Hepatocyte (in vitro differentiated cells): ENCODE measurements at regions not wholly inside any gene's neighbourhood (a gene's known extent, or its start where the extent isn't known, plus 50 kb on each side); places are given as distances from the start of the nearest gene placed in this dataset.

Experiments
- DNase-seq: peaks from one replicate; pipeline ENCODE4 v3.0.0-alpha.2; 2016; ENCODE audit warnings: low spot score
- H2AFZ ChIP-seq: fragments of 200-600 bp; sonication (generic); 2 replicates; pipeline ENCODE4 v1.6.0; 2016; ENCODE audit warnings: antibody characterized with exemption, mild to moderate bottlenecking
- H3K27ac ChIP-seq: fragments of 200-600 bp; sonication (generic); 2 replicates; pipeline ENCODE4 v1.5.1; 2016; ENCODE audit warnings: mild to moderate bottlenecking
- H3K27me3 ChIP-seq: fragments of 200-600 bp; sonication (generic); 2 replicates; pipeline ENCODE4 v1.6.1; 2016
- H3K36me3 ChIP-seq: fragments of 200-600 bp; sonication (generic); replicated peaks from 2 replicates; pipeline ENCODE4 v1.5.1; 2016; ENCODE audit warnings: low read depth; ENCODE audit not compliant: insufficient read depth
- H3K4me1 ChIP-seq: fragments of 200-600 bp; sonication (generic); 2 replicates; pipeline ENCODE4 v1.5.1; 2016; ENCODE audit warnings: mild to moderate bottlenecking, moderate library complexity; ENCODE audit not compliant: insufficient read depth
- H3K4me2 ChIP-seq: fragments of 200-600 bp; sonication (generic); 2 replicates; pipeline ENCODE4 v1.6.0; 2016
- H3K4me3 ChIP-seq: fragments of 200-600 bp; sonication (generic); 2 replicates; pipeline ENCODE4 v1.5.1; 2016; ENCODE audit warnings: mild to moderate bottlenecking
- H3K79me2 ChIP-seq: fragments of 200-600 bp; sonication (generic); 2 replicates; pipeline ENCODE4 v1.6.0; 2017; ENCODE audit warnings: mild to moderate bottlenecking
- H3K9me2 ChIP-seq: fragments of 200-600 bp; sonication (generic); replicated peaks from 2 replicates; pipeline ENCODE4 v1.6.0; 2017; ENCODE audit warnings: mild to moderate bottlenecking; ENCODE audit not compliant: insufficient read depth
- H3K9me3 ChIP-seq: fragments of 200-600 bp; sonication (generic); 2 replicates; pipeline ENCODE4 v1.5.1; 2016; ENCODE audit warnings: low read depth, mild to moderate bottlenecking
- H4K20me1 ChIP-seq: fragments of 200-600 bp; sonication (generic); 2 replicates; pipeline ENCODE4 v1.6.0; 2016; ENCODE audit warnings: mild to moderate bottlenecking; ENCODE audit not compliant: insufficient read depth, poor library complexity, severe bottlenecking
- EZH2 ChIP-seq: fragments of 200-600 bp; sonication (generic); IDR thresholded peaks from 2 replicates; pipeline ENCODE4 v1.6.1; 2016; ENCODE audit warnings: antibody characterized with exemption, mild to moderate bottlenecking, borderline replicate concordance
- EZH2phosphoT487 ChIP-seq: fragments of 200-600 bp; sonication (generic); IDR thresholded peaks from one replicate; pipeline ENCODE4 v1.6.1; 2018; ENCODE audit warnings: antibody characterized with exemption, mild to moderate bottlenecking, low read depth, moderate library complexity; ENCODE audit not compliant: unreplicated experiment, severe bottlenecking
- WGBS: methylation state at CpG from one replicate; pipeline ENCODE4 v1.1.6; 2016; ENCODE audit warnings: low lambda C conversion rate; ENCODE audit errors: missing lambda C conversion rate; 5-methylcytosine and 5-hydroxymethylcytosine counted together
- TF ChIP-seq, protein P1 (sequence below): fragments of 200-600 bp; sonication (generic); IDR thresholded peaks from 2 replicates; pipeline ENCODE4 v1.5.1; 2016; ENCODE audit warnings: antibody characterized with exemption, mild to moderate bottlenecking; ENCODE audit not compliant: poor library complexity

- Histone ChIP-seq H3K9me2 (no peaks in the 10 kb centered on the region), H2AFZ (no peak overlapping the region), H3K4me1 (peaks cover 38% of the 10 kb centered on the region), H3K4me2 (no peak overlapping the region), H3K27me3 (no peaks in the 10 kb centered on the region), H4K20me1 (no peaks in the 10 kb centered on the region), H3K4me3 (no peak overlapping the region), H3K27ac (no peak overlapping the region), H3K9me3 (no peaks in the 10 kb centered on the region), H3K79me2 (no peaks in the 10 kb centered on the region), H3K36me3 (no peaks in the 10 kb centered on the region)
- TF ChIP-seq EZH2phosphoT487: no peak
- TF ChIP-seq, protein P1, sequence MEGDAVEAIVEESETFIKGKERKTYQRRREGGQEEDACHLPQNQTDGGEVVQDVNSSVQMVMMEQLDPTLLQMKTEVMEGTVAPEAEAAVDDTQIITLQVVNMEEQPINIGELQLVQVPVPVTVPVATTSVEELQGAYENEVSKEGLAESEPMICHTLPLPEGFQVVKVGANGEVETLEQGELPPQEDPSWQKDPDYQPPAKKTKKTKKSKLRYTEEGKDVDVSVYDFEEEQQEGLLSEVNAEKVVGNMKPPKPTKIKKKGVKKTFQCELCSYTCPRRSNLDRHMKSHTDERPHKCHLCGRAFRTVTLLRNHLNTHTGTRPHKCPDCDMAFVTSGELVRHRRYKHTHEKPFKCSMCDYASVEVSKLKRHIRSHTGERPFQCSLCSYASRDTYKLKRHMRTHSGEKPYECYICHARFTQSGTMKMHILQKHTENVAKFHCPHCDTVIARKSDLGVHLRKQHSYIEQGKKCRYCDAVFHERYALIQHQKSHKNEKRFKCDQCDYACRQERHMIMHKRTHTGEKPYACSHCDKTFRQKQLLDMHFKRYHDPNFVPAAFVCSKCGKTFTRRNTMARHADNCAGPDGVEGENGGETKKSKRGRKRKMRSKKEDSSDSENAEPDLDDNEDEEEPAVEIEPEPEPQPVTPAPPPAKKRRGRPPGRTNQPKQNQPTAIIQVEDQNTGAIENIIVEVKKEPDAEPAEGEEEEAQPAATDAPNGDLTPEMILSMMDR: peak; percentile 32
- peak; percentile 39 for DNase-seq
- WGBS: 79% methylated on average over 6 of the region's 6 CpGs
Measured at GRCh38 chr3:56987238-56987895, 73.1 kb upstream of the SPATA12 start.

- Histone ChIP-seq H3K4me1 (peaks cover 40% of the 10 kb centered on the region), H3K79me2 (no peaks in the 10 kb centered on the region), H2AFZ (no peak overlapping the region), H3K36me3 (no peaks in the 10 kb centered on the region), H4K20me1 (no peaks in the 10 kb centered on the region), H3K4me2 (no peak overlapping the region), H3K27ac (peak overlapping the region; percentile 68), H3K9me2 (no peaks in the 10 kb centered on the region), H3K27me3 (no peaks in the 10 kb centered on the region), H3K4me3 (no peak overlapping the region), H3K9me3 (no peaks in the 10 kb centered on the region)
- TF ChIP-seq, protein P1: no peak
- no peak for TF ChIP-seq EZH2
- TF ChIP-seq EZH2phosphoT487: no peak
- DNase-seq: no peak
- 84% methylated on average over 4 of the region's 5 CpGs for WGBS
Measured at GRCh38 chr3:56986347-56986746, 74.1 kb upstream of the SPATA12 start.

DNA sequence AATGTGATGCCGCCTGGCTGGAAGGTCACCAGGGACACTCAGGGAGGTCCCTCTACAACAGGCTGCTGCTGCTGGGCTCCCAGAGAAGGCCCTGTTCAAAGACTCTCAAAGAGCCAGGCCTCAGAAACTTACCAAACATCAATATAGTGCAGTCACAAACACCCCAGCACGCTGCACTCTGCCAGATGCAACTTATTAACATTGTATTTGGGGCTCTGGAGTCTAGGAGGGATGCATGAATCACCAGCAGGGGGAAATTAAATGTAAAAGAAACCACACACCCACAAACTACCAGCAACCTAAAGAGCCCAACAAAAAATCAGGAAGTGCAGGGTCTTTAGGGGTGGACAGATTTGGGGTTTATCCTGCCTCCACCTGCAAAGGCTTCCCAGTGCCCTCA is 74.6 kb upstream of the SPATA12 start:
- H3K27ac ChIP-seq: peak overlapping the region; percentile 68
- H3K27me3 ChIP-seq: no peaks in the 10 kb centered on the region
- no peak overlapping the region for H3K4me2 ChIP-seq
- no peak overlapping the region for H3K4me3 ChIP-seq
- H3K9me3 ChIP-seq: no peaks in the 10 kb centered on the region
- no peaks in the 10 kb centered on the region for H3K79me2 ChIP-seq
- peaks cover 37% of the 10 kb centered on the region for H3K4me1 ChIP-seq
- TF ChIP-seq, protein P1: no peak
- TF ChIP-seq EZH2phosphoT487: no peak
- no peak for TF ChIP-seq EZH2
- H3K36me3 ChIP-seq: no peaks in the 10 kb centered on the region
- no peaks in the 10 kb centered on the region for H3K9me2 ChIP-seq
- 65% methylated on average over 2 of the region's 2 CpGs for WGBS
- DNase-seq: no peak
- no peaks in the 10 kb centered on the region for H4K20me1 ChIP-seq
- no peak overlapping the region for H2AFZ ChIP-seq

GRCh38 chr3:56985460-56985859 is 75.0 kb upstream of the SPATA12 start:
- no peak overlapping the region for H3K4me3 ChIP-seq
- H3K79me2 ChIP-seq: no peaks in the 10 kb centered on the region
- TF ChIP-seq, protein P1: no peak
- no peak for TF ChIP-seq EZH2
- TF ChIP-seq EZH2phosphoT487: no peak
- DNase-seq: no peak
- no peaks in the 10 kb centered on the region for H3K36me3 ChIP-seq
- H3K9me2 ChIP-seq: no peaks in the 10 kb centered on the region
- no peak overlapping the region for H2AFZ ChIP-seq
- H3K4me1 ChIP-seq: peaks cover 37% of the 10 kb centered on the region
- WGBS: 89% methylated on average over 9 of the region's 9 CpGs
- no peaks in the 10 kb centered on the region for H3K9me3 ChIP-seq
- peak overlapping the region; percentile 68 for H3K27ac ChIP-seq
- H3K27me3 ChIP-seq: no peaks in the 10 kb centered on the region
- no peak overlapping the region for H3K4me2 ChIP-seq
- H4K20me1 ChIP-seq: no peaks in the 10 kb centered on the region
